K562 (cell line): ENCODE measurements at regions not wholly inside any gene's neighbourhood (a gene's known extent, or its start where the extent isn't known, plus 50 kb on each side); places are given as distances from the start of the nearest gene placed in this dataset.

Experiments
- ATAC-seq: fragments of 200-7000 bp; cut with Tn5 transposase; 3 replicates; pipeline ENCODE4 v1.9.1; 2020; ENCODE audit warnings: moderate library complexity
- BruUV-seq: library from RNA; stranded (reverse); fragments of 400-500 nt; replicated peaks from 2 replicates; lab custom pipeline; 2021; lab: Mats Ljungman, UMichigan
- CTCF ChIA-PET: fragments of 300-600 bp; formaldehyde crosslinking; extraction: SDS; loops from one replicate; lab custom pipeline; 2021; ENCODE audit warnings: low intra/inter-chr PET ratio; lab: Yijun Ruan, JAX
- POLR2A ChIA-PET: fragments of 300-600, 350-650 bp; sonication (Branson Sonifier 250); formaldehyde crosslinking; extraction: SDS; loops from one replicate; lab custom pipeline; 2021; ENCODE audit warnings: antibody characterized with exemption, inconsistent platforms; lab: Yijun Ruan, JAX
- DNase-seq, 4 experiments: peaks; one replicate each; pipeline versions ENCODE4 v3.0.0 to v3.0.0-alpha.2; 2011 to 2018; ENCODE audit warnings: low spot score in 3 of 4, mixed read lengths in 3 of 4; ENCODE audit errors: extremely low read depth in 1 of 4
- FAIRE-seq: peaks from 2 replicates; lab custom pipeline; 2011; peaks lifted over from hg19 to GRCh38; lab: Jason Lieb, UNC
- H2AFZ ChIP-seq: 2 replicates; pipeline ENCODE4 v1.6.0; 2011; ENCODE audit warnings: low read depth, low read length, control low read depth, inconsistent platforms
- H3K27ac ChIP-seq: fragments of 200-600 bp; 3 replicates; pipeline ENCODE4 v1.8.0; 2011; ENCODE audit warnings: low read depth, mild to moderate bottlenecking, control low read depth, inconsistent platforms, low read length, moderate library complexity, mixed read lengths; ENCODE audit errors: extremely low read depth
- H3K27me3 ChIP-seq, 2 experiments: fragments of 300-600 bp in 1 of 2; 2 replicates in 1 of 2; 3 replicates in 1 of 2; pipeline versions ENCODE4 v1.6.0 to v1.8.0; 2011; ENCODE audit warnings: inconsistent platforms in 2 of 2, low read length in 2 of 2, mild to moderate bottlenecking in 1 of 2, mixed read lengths in 1 of 2, moderate library complexity in 1 of 2; ENCODE audit not compliant: control insufficient read depth in 2 of 2, insufficient read depth in 2 of 2
- H3K36me3 ChIP-seq: fragments of 300-600 bp; 3 replicates; pipeline ENCODE4 v1.8.0; 2011; ENCODE audit warnings: mild to moderate bottlenecking, low read length, inconsistent platforms; ENCODE audit not compliant: control insufficient read depth, insufficient read depth
- H3K4me1 ChIP-seq, 2 experiments: fragments of 200-600 bp in 1 of 2; replicated peaks in 1 of 2; 2 replicates in 1 of 2; 3 replicates in 1 of 2; pipeline versions ENCODE4 v1.5.1 to v1.8.0; 2011; ENCODE audit warnings: inconsistent platforms in 2 of 2, low read length in 2 of 2, mild to moderate bottlenecking in 1 of 2, mixed read lengths in 1 of 2, moderate library complexity in 1 of 2; ENCODE audit not compliant: control insufficient read depth in 2 of 2, insufficient read depth in 2 of 2
- H3K4me2 ChIP-seq: 2 replicates; pipeline ENCODE4 v1.6.1; 2011; ENCODE audit warnings: low read length, control low read depth, inconsistent platforms, mixed read lengths; ENCODE audit not compliant: insufficient read depth
- H3K4me3 ChIP-seq: fragments of 200-600 bp; sonication (generic), shearing (Covaris generic); 2 replicates; pipeline ENCODE4 v1.5.1; 2016; ENCODE audit warnings: control low read depth, inconsistent platforms
- H3K79me2 ChIP-seq: fragments of 200-600 bp; 3 replicates; pipeline ENCODE4 v1.8.0; 2011; ENCODE audit warnings: low read length, inconsistent platforms; ENCODE audit not compliant: control insufficient read depth, insufficient read depth
- H3K9ac ChIP-seq, 2 experiments: 2 replicates each; pipeline versions ENCODE4 v1.6.0 to v1.6.1; 2011; ENCODE audit warnings: low read depth in 2 of 2, low read length in 2 of 2, control low read depth in 1 of 2, inconsistent platforms in 1 of 2, mild to moderate bottlenecking in 1 of 2, mixed read lengths in 1 of 2; ENCODE audit not compliant: insufficient read depth in 1 of 2
- H3K9me1 ChIP-seq: one replicate; pipeline ENCODE4 v1.6.0; 2011; ENCODE audit warnings: inconsistent platforms, mild to moderate bottlenecking, low read length, moderate library complexity; ENCODE audit not compliant: control insufficient read depth, insufficient read depth
- H3K9me3 ChIP-seq: replicated peaks from 2 replicates; pipeline ENCODE4 v1.5.1; 2011; ENCODE audit warnings: low read depth, low read length, inconsistent platforms; ENCODE audit not compliant: control insufficient read depth, insufficient read depth
- H4K20me1 ChIP-seq: replicated peaks from 2 replicates; pipeline ENCODE4 v1.6.1; 2011; ENCODE audit warnings: low read length, inconsistent platforms, mixed read lengths; ENCODE audit not compliant: control insufficient read depth, insufficient read depth
- ARID3B ChIP-seq: fragments of 250-450 bp; sonication (Bioruptor Pico); IDR thresholded peaks from 2 replicates; pipeline ENCODE4 v1.4.0; 2020; ENCODE audit warnings: borderline replicate concordance
- ATF4 ChIP-seq: fragments of 450-650 bp; formaldehyde crosslinking; IDR thresholded peaks from 2 replicates; pipeline ENCODE4 v1.4.0; 2022; ENCODE audit warnings: mild to moderate bottlenecking, moderate library complexity
- BCLAF1 ChIP-seq, 2 experiments: fragments of 450-650 bp in 1 of 2; IDR thresholded peaks; 2 replicates each; pipeline ENCODE4 v1.6.1; 2011 to 2017; ENCODE audit warnings: low read depth in 2 of 2, antibody characterized with exemption in 1 of 2, borderline replicate concordance in 1 of 2, low read length in 1 of 2, mild to moderate bottlenecking in 1 of 2, mixed read lengths in 1 of 2; ENCODE audit not compliant: control insufficient read depth in 1 of 2
- ELK3 ChIP-seq: fragments of 450-650 bp; formaldehyde crosslinking; IDR thresholded peaks from 2 replicates; pipeline ENCODE4 v1.4.0; 2020; ENCODE audit warnings: mild to moderate bottlenecking
- FOXA3 ChIP-seq, 2 experiments: fragments of 450-650 bp in 1 of 2; sonication (generic) in 1 of 2; formaldehyde crosslinking; IDR thresholded peaks in 1 of 2; conservative IDR thresholded peaks in 1 of 2; 2 replicates each; pipeline versions ENCODE4 v1.4.0 to v1.8.0; 2020 to 2022; ENCODE audit warnings: mild to moderate bottlenecking in 2 of 2, missing genetic modification reagents in 1 of 2
- HNRNPL ChIP-seq: fragments of 200-400 bp; formaldehyde crosslinking; IDR thresholded peaks from 2 replicates; pipeline ENCODE4 v1.6.1; 2017; ENCODE audit warnings: low read depth, mild to moderate bottlenecking, low read length
- PHTF2 ChIP-seq: fragments of 250-450 bp; sonication (Bioruptor Pico); IDR thresholded peaks from 2 replicates; pipeline ENCODE4 v1.5.0; 2021; ENCODE audit warnings: mild to moderate bottlenecking
- RHOXF2B ChIP-seq: fragments of 250-450 bp; sonication (Bioruptor Pico); conservative IDR thresholded peaks from 2 replicates; pipeline ENCODE4 v1.5.1; 2021
- TCF3 ChIP-seq: sonication (generic); formaldehyde crosslinking; IDR thresholded peaks from 2 replicates; pipeline ENCODE4 v1.4.0; 2020; ENCODE audit warnings: mild to moderate bottlenecking, missing genetic modification reagents
- VEZF1 ChIP-seq: fragments of 200-800 bp; sonication (Bioruptor generic); IDR thresholded peaks from 2 replicates; pipeline ENCODE4 v1.6.1; 2017; ENCODE audit warnings: missing genetic modification characterization, missing compliant biosample characterization
- ZNF408 ChIP-seq: fragments of 250-450 bp; sonication (Bioruptor Pico); IDR thresholded peaks from 2 replicates; pipeline ENCODE4 v1.4.0; 2020; ENCODE audit warnings: low read depth, mild to moderate bottlenecking, moderate library complexity
- ZNF561 ChIP-seq: fragments of 450-650 bp; formaldehyde crosslinking; conservative IDR thresholded peaks from 2 replicates; pipeline ENCODE4 v1.4.0; 2020; ENCODE audit warnings: mild to moderate bottlenecking, moderate library complexity
- WGBS: fragments of 100-300 bp; shearing (Covaris generic); methylation state at CpG from one replicate; pipeline ENCODE4 v1.1.6; 2016; ENCODE audit warnings: low coverage, mixed read lengths; ENCODE audit not compliant: insufficient coverage; ENCODE audit errors: missing lambda C conversion rate; 5-methylcytosine and 5-hydroxymethylcytosine counted together
- in situ Hi-C: fragments of 300-500 bp; cut with MboI; formaldehyde crosslinking; loops from 4 replicates; pipeline ENCODE4 v1.15.0; 2018; ENCODE audit warnings: inconsistent platforms, mixed read lengths
- intact Hi-C: fragments of 100-400 bp; cut with micrococcal nuclease; formaldehyde crosslinking; loops from 2 replicates; pipeline ENCODE4 v1.14.2; 2022

GRCh38 chr20:39705032-39705431 is 742.9 kb downstream of the DHX35 start:
- in situ Hi-C loops, result no loop called here
- FAIRE-seq, result no peak
- H4K20me1 ChIP-seq, result no peaks in the 10 kb centered on the region

More at GRCh38 chr20:39705032-39705431, 742.9 kb downstream of the DHX35 start:
- Histone ChIP-seq H3K9me3 (no peaks in the 10 kb centered on the region), H3K27ac (no peak overlapping the region), H3K36me3 (no peaks in the 10 kb centered on the region), H3K79me2 (no peaks in the 10 kb centered on the region), H3K27me3 (no peaks in the 10 kb centered on the region), H3K4me2 (no peak overlapping the region), H3K9ac (no peak overlapping the region), H3K9me1 (no peaks in the 10 kb centered on the region), H2AFZ (no peak overlapping the region), H3K4me1 (no peaks in the 10 kb centered on the region), H3K4me3 (no peak overlapping the region)
- no TSS peak for BruUV-seq
- CTCF ChIA-PET, result no interaction called here
- DNase-seq (no peak), ATAC-seq (no peak)
- POLR2A ChIA-PET, result no interaction called here
- no peak for TF ChIP-seq BCLAF1 (IDR thresholded peaks at IDR 0.05; ENCODE audit: borderline replicate concordance in 1 of 2, control insufficient read depth in 1 of 2, low read depth in 2 of 2, low read length in 1 of 2)
- no peak for TF ChIP-seq ELK3
- TF ChIP-seq ATF4, result no peak
- no peak for TF ChIP-seq TCF3
- TF ChIP-seq ZNF408 (CRISPR knock-in tag), result no peak
- no peak for TF ChIP-seq PHTF2
- no peak for TF ChIP-seq ARID3B (CRISPR knock-in tag)
- no peak for TF ChIP-seq RHOXF2B (CRISPR knock-in tag)
- no peak for TF ChIP-seq FOXA3 (CRISPR knock-in tag; conservative IDR thresholded peaks at IDR 0.05 in 1 of 2, IDR thresholded peaks at IDR 0.05 in 1 of 2)
- no peak for TF ChIP-seq HNRNPL
- TF ChIP-seq VEZF1 (CRISPR knock-in tag), result no peak
- TF ChIP-seq ZNF561 (CRISPR knock-in tag), result no peak
- intact Hi-C loops, result no loop called here
- 3% methylated on average over 3 of the region's 3 CpGs for WGBS
